ENCODE measurements at regions not wholly inside any gene's neighbourhood (a gene's known extent, or its start where the extent isn't known, plus 50 kb on each side); places are given as distances from the start of the nearest gene placed in this dataset.

GRCh38 chr18:70640336-70640887 lies 351.6 kb downstream of the SOCS6 start (continued):
- TF ChIP-seq PRDM10 (CRISPR knock-in tag; IDR thresholded peaks at IDR 0.05; ENCODE audit: low read depth), result no peak
- TF ChIP-seq, protein P1, sequence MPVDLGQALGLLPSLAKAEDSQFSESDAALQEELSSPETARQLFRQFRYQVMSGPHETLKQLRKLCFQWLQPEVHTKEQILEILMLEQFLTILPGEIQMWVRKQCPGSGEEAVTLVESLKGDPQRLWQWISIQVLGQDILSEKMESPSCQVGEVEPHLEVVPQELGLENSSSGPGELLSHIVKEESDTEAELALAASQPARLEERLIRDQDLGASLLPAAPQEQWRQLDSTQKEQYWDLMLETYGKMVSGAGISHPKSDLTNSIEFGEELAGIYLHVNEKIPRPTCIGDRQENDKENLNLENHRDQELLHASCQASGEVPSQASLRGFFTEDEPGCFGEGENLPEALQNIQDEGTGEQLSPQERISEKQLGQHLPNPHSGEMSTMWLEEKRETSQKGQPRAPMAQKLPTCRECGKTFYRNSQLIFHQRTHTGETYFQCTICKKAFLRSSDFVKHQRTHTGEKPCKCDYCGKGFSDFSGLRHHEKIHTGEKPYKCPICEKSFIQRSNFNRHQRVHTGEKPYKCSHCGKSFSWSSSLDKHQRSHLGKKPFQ (CRISPR knock-in tag; IDR thresholded peaks at IDR 0.05; ENCODE audit: insufficient replicate concordance), result no peak
- no peak for TF ChIP-seq KLF12 (CRISPR knock-in tag; IDR thresholded peaks at IDR 0.05; ENCODE audit: borderline replicate concordance)
- no peak for TF ChIP-seq NKX3-1 (CRISPR knock-in tag; IDR thresholded peaks at IDR 0.05)
- TF ChIP-seq, protein P2, sequence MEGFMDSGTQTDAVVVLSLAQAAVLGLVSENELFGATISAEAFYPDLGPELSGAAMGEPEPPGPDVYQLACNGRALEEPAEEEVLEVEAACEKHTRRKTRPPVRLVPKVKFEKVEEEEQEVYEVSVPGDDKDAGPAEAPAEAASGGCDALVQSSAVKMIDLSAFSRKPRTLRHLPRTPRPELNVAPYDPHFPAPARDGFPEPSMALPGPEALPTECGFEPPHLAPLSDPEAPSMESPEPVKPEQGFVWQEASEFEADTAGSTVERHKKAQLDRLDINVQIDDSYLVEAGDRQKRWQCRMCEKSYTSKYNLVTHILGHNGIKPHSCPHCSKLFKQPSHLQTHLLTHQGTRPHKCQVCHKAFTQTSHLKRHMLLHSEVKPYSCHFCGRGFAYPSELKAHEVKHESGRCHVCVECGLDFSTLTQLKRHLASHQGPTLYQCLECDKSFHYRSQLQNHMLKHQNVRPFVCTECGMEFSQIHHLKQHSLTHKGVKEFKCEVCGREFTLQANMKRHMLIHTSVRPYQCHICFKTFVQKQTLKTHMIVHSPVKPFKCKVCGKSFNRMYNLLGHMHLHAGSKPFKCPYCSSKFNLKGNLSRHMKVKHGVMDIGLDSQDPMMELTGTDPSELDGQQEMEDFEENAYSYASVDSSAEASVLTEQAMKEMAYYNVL (CRISPR knock-in tag; IDR thresholded peaks at IDR 0.05; ENCODE audit: borderline replicate concordance), result no peak
- TF ChIP-seq ZBTB43 (CRISPR knock-in tag; conservative IDR thresholded peaks at IDR 0.05), result no peak
- no peak for TF ChIP-seq KDM1A (CRISPR knock-in tag; IDR thresholded peaks at IDR 0.05)

Data from HepG2 (cell line).